Ascending aorta (tissue), 2 donors: ENCODE measurements at regions not wholly inside any gene's neighbourhood (a gene's known extent, or its start where the extent isn't known, plus 50 kb on each side); places are given as distances from the start of the nearest gene placed in this dataset.

ENCODE experiments used
- DNase-seq, 2 donors: peaks; one replicate each; pipeline ENCODE4 v3.0.0-alpha.2; 2019; ENCODE audit warnings: low spot score in 2 of 2
- H3K27ac ChIP-seq, 2 donors: fragments of 200-600 bp; sonication (generic); one replicate each; pipeline ENCODE4 v1.5.1; 2016 to 2017; ENCODE audit warnings: mild to moderate bottlenecking in 1 of 2
- H3K27me3 ChIP-seq: fragments of 200-600 bp; sonication (generic); one replicate; pipeline ENCODE4 v1.5.1; 2017
- H3K36me3 ChIP-seq, 2 donors: fragments of 200-600 bp; sonication (generic); one replicate each; pipeline ENCODE4 v1.5.1; 2016
- H3K4me1 ChIP-seq, 2 donors: fragments of 200-600 bp; sonication (generic); one replicate each; pipeline ENCODE4 v1.5.1; 2016 to 2017; ENCODE audit warnings: mild to moderate bottlenecking in 1 of 2
- H3K4me3 ChIP-seq, 2 donors: fragments of 200-600 bp; sonication (generic); one replicate each; pipeline ENCODE4 v1.5.1; 2016 to 2017; ENCODE audit warnings: mild to moderate bottlenecking in 1 of 2
- H3K9me3 ChIP-seq, 2 donors: fragments of 200-600 bp; sonication (generic); one replicate each; pipeline ENCODE4 v1.5.1; 2016
- intact Hi-C: fragments of 100-400 bp; cut with DNase I; formaldehyde crosslinking; loops from one replicate; pipeline ENCODE4 v1.15.1; 2023
- TF ChIP-seq, protein P1 (sequence below), 3 experiments: fragments of 200-600 bp in 2 of 3; fragments of 450-650 bp in 1 of 3; sonication (generic) in 2 of 3; IDR thresholded peaks; one replicate each; pipeline ENCODE4 v1.5.1; 2016 to 2019; ENCODE audit warnings: antibody characterized with exemption in 3 of 3, mild to moderate bottlenecking in 1 of 3, moderate library complexity in 1 of 3

GRCh38 chr2:59733567-59733930, 819.9 kb downstream of the BCL11A start:
- no peaks in the 10 kb centered on the region for H3K36me3 ChIP-seq
- no peak for DNase-seq
- TF ChIP-seq, protein P1, sequence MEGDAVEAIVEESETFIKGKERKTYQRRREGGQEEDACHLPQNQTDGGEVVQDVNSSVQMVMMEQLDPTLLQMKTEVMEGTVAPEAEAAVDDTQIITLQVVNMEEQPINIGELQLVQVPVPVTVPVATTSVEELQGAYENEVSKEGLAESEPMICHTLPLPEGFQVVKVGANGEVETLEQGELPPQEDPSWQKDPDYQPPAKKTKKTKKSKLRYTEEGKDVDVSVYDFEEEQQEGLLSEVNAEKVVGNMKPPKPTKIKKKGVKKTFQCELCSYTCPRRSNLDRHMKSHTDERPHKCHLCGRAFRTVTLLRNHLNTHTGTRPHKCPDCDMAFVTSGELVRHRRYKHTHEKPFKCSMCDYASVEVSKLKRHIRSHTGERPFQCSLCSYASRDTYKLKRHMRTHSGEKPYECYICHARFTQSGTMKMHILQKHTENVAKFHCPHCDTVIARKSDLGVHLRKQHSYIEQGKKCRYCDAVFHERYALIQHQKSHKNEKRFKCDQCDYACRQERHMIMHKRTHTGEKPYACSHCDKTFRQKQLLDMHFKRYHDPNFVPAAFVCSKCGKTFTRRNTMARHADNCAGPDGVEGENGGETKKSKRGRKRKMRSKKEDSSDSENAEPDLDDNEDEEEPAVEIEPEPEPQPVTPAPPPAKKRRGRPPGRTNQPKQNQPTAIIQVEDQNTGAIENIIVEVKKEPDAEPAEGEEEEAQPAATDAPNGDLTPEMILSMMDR (IDR thresholded peaks at IDR 0.05) = no peak
- no peak overlapping the region for H3K27ac ChIP-seq
- intact Hi-C loops = no loop called here
- no peaks in the 10 kb centered on the region for H3K9me3 ChIP-seq
- no peaks in the 10 kb centered on the region for H3K4me1 ChIP-seq
- H3K27me3 ChIP-seq = no peaks in the 10 kb centered on the region
- H3K4me3 ChIP-seq = no peak overlapping the region

- H3K4me3 ChIP-seq = no peak overlapping the region
- no peak overlapping the region for H3K27ac ChIP-seq
- no peaks in the 10 kb centered on the region for H3K4me1 ChIP-seq
- H3K36me3 ChIP-seq = no peaks in the 10 kb centered on the region
- H3K27me3 ChIP-seq = no peaks in the 10 kb centered on the region
- TF ChIP-seq, protein P1 (IDR thresholded peaks at IDR 0.05) = no peak
- no peaks in the 10 kb centered on the region for H3K9me3 ChIP-seq
- DNase-seq = no peak
- intact Hi-C loops = no loop called here
These were observed 820.4 kb downstream of the BCL11A start for GRCh38 chr2:59732871-59733566.

GRCh38 chr2:59727121-59727590, 826.3 kb downstream of the BCL11A start:
- H3K27ac ChIP-seq = no peak overlapping the region
- no peak for DNase-seq
- no peaks in the 10 kb centered on the region for H3K4me1 ChIP-seq
- H3K4me3 ChIP-seq = no peak overlapping the region
- intact Hi-C loops = no loop called here
- no peaks in the 10 kb centered on the region for H3K9me3 ChIP-seq
- TF ChIP-seq, protein P1 (IDR thresholded peaks at IDR 0.05) = no peak
- H3K27me3 ChIP-seq = no peaks in the 10 kb centered on the region
- H3K36me3 ChIP-seq = no peaks in the 10 kb centered on the region

- Histone ChIP-seq H3K9me3 (no peaks in the 10 kb centered on the region), H3K4me3 (no peak overlapping the region), H3K36me3 (no peaks in the 10 kb centered on the region), H3K27me3 (no peaks in the 10 kb centered on the region), H3K27ac (no peak overlapping the region), H3K4me1 (no peaks in the 10 kb centered on the region)
- TF ChIP-seq, protein P1 (IDR thresholded peaks at IDR 0.05) = no peak
- intact Hi-C loops = no loop called here
- DNase-seq = no peak
These were observed 827.0 kb downstream of the BCL11A start for GRCh38 chr2:59726228-59727120.

- Histone ChIP-seq H3K27me3 (no peaks in the 10 kb centered on the region), H3K36me3 (no peaks in the 10 kb centered on the region), H3K27ac (no peak overlapping the region), H3K4me1 (no peaks in the 10 kb centered on the region), H3K9me3 (no peaks in the 10 kb centered on the region), H3K4me3 (no peak overlapping the region)
- DNase-seq = no peak
- intact Hi-C loops = no loop called here
- TF ChIP-seq, protein P1 (IDR thresholded peaks at IDR 0.05) = no peak
These were observed 828.7 kb downstream of the BCL11A start for GRCh38 chr2:59724746-59725145.
